Stimulated activated CD4-positive, alpha-beta T cell treated with anti-CD3 and anti-CD28 coated beads, Interleukin-15, amount 100 ng/mL, for 1 hour (primary cell): ENCODE measurements at regions not wholly inside any gene's neighbourhood (a gene's known extent, or its start where the extent isn't known, plus 50 kb on each side); places are given as distances from the start of the nearest gene placed in this dataset.
"Not testable (repeated sequence)": the region's sequence is repeated elsewhere in the genome, so short reads cannot be mapped to it uniquely, and the experiment has no call there.

Experiments
- DNase-seq, 2 donors: peaks; one replicate each; pipeline ENCODE4 v3.0.0-alpha.2; 2020; ENCODE audit warnings: low read depth in 1 of 2, low spot score in 1 of 2

DNA sequence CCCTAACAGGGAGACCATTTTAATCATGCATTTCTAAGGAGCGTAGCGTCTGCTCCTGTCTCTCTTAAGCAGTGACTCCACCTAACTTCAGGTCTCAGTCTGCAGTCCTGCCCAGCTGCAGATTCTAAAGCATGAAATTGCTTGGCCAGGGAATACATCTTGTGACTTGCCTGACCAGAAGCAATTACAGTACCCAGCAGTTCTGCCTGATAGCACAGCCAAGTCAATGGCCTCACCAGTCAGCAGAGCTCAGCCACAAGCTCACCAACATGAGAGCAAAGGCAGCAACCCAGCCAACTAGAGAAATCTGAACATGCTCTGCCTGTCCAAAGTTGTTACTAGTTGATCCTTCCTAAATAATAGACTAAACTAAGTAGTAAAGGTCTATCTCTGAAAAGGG lies 2011.9 kb upstream of the PCDH10 start:
- DNase-seq = no peak

DNA sequence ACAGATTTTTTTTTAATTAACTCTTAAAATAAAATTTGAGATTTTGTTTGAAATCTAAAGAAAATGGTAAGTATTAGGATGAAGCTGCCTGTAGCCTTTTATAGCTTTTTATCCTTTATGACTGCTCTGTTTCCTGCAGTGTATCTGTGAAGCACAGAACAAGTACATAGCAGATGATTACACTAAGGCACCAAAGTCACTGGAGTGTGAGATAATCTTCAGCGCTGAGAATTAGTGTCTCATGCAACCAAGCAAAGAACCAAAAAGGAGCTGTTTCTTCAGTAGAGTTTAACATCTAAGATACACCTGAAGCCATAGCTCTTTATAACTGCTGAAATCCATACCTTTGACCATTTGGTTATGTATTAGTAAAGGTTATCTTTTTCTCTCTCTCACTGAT lies 1989.8 kb upstream of the PCDH10 start:
- no peak for DNase-seq

DNA sequence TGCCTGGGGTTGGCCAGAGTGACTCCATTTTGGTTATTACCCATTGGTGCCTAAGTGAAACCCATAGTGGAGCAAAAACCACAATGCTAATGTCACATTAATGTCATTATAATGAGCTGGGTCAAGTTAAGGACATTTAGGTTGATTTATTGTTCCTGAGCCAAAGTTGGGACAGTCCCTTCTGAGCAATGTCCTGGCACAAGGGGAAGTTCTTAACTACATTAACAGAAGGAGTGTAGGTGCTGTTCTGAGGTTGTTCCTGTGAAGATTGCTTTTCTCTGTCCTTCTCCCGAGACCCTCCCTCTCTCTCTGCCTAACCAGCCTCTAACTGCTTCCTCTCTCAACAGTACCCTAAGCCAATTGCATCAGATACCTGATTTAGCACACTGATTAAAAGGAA lies 1956.8 kb upstream of the PCDH10 start:
- no peak for DNase-seq

DNA sequence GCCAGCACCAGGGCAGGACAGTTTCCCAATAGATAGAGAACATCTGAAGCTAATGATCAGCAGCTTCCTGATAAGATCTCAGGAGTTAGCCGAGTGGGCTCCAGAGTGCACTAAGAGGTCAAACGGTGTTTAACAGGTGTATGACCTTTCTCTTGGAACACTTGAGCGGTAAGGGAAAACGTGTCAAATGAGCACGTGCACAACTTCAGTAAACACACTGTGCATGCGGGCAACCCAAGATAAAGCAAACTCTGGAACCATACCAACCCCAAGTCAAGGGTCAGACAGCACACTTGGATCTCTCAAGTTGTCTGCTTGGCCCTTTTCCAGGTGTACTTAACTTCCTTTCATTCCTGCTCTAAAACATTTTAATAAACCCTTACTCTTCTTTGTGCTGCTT lies 1941.5 kb upstream of the PCDH10 start:
- DNase-seq = no peak

DNA sequence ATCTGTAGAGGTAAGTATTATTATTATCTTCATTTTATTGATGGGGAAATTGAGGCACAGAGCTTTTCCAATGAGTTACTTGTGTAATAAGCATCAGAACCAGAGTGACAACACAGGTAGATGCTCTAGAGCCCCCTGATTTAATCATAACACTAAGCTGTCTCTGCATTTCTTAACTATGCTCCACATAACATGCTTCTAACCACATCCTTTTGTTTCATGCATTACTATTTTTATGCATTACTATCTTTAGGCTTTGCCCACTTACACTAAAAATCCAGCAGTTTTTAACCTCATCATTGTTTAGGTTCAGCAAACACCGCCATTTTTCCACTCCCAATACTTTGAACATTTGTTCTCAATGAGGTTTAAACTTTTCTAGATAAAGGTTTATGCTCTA lies 1900.8 kb upstream of the PCDH10 start:
- no peak for DNase-seq

DNA sequence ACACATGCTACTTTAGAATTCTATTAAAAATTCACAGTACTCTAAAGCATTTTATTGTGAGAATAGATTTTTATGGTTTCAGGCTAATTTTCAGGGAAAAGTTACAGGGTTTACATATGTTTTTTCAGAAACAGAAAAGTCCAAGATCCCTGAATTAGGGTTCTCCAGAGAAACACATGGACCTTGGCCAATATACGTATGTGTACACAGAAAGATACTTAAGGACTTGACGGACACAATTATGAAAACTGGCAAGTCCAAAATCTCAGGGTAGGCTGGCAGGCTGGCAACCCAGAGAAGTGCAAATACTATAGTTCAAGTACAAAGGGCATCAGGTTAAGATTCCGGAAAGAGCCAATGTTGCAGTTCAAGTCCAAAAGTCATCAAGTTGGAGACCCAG lies 1897.8 kb upstream of the PCDH10 start:
- no peak for DNase-seq

DNA sequence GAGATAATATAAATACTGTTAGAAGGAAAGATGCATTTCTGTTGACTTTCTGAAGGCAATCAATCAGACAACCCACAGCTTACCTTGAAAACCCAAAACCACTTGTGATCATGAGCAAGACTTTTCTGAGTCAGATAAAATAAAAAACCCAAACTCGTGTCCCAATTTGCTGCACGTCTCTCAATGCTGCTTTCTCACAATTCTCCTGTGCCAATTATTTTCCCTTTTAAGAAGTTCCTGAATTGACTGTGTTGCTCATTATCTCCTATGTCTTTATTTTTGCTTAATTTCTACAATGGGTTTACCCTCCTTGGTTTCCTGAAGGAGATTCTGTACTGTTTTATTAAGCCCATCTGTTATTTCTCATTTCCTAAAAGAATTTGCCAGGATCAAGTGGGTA lies 1891.9 kb upstream of the PCDH10 start:
- DNase-seq = no peak

DNA sequence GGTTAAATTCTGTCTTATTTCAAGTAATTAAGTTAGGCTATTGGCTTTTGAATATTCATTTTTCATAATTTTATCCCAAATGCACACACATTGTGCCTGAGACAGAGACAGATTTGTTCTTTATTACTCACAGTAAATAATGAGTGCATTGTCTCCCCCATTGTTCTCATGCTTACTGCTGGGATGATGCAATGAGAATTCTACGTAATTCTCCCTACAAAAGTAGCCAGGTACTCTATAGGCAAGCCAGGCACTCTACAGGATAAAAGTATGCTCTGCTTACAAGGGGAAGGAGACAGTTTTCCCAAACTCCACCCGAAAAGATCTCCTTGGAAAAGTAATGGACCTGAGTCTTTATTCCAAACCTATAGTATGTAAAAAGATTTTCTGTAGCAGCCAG lies 1890.7 kb upstream of the PCDH10 start:
- DNase-seq = no peak

DNA sequence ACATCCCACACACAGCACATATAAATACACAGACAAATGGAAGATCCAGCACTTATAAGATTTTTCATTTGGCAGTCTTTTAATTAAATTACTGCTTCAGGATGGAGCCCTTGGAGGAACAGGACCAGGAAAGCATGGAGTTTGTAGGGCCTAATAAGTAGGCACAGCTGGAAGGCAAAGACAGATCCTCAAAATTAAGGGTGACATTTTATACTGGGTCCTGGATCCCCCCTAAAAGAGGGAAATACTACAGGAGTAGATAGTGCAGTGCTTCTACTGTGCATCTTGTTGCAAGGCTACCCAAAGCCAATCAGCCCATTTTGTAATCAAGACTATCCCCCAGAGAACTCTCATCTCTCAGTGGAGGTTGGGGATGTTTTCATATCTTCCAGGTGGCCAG lies 1860.7 kb upstream of the PCDH10 start:
- no peak for DNase-seq

DNA sequence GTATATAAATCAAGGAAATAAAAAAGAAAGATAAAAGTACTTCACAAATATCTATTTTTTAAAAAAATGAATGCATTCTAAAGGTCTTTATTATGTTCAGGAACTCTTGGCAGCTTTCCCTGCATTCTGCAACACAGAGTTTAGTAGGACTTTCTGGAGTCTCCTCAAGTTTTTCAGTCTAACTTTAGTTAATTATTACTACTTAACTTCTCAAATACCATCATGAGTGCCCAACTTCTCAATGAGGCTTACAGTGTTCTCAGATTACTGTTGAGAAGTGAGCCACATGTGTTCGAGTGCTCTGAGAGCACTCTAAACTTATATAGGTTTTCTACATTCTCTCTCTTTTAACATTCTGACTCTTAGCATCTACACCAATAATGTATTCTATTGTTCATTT lies 1852.9 kb upstream of the PCDH10 start:
- DNase-seq = no peak

DNA sequence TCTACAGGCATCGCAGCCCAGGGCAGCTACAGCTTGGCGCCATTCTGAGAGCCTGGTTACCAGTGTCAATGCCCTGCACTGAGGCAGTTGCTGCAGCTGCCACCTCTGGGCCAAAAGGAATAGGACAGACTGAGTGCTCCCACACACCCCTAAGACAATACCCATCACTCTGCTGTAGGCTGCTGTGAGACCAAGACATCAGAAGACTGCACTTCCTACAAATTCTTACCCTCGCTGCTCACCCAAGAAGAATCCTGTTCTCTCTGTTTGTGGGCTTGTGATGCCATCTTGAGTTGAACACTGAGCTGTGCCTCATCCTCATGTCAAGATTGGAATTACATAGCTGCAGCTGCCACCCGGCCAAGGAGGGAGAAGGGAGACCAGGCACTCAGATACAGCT lies 1847.0 kb upstream of the PCDH10 start:
- DNase-seq = no peak

DNA sequence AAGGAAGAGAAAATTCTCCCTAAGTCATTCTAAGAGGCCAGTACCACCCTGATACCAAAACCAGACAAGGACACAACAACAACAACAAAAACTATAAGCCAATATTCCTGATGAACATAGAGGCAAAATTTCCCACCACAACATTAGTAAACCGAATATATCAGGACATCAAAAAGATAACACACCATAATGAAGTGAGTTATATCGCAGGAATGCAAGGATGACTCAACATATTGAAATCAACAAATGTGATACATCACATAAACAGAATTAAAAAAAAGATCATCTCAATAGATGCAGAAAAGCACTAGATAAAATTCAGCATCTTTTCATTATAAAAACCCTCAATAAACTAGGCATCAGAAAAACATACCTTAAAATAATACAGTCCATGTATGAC lies 1844.4 kb upstream of the PCDH10 start:
- no peak for DNase-seq

DNA sequence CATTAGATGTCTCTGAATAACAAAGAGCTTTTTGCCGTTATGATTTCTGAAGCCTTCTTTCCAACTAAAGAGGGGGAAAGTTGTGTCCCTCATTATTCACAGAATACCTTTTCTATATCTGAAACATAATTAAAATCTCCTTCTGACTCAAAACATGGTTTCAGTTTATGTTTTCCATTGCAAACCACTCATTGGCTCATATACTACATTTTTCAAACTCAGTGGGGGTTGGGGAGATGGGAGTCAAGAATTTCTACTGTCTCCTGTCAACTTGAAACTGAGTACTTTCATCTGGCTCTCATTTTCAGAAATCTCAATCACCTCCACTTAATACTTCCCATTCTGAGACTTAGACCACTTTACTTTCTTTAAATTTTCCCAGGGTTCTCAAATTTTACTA lies 1839.5 kb upstream of the PCDH10 start:
- no peak for DNase-seq

DNA sequence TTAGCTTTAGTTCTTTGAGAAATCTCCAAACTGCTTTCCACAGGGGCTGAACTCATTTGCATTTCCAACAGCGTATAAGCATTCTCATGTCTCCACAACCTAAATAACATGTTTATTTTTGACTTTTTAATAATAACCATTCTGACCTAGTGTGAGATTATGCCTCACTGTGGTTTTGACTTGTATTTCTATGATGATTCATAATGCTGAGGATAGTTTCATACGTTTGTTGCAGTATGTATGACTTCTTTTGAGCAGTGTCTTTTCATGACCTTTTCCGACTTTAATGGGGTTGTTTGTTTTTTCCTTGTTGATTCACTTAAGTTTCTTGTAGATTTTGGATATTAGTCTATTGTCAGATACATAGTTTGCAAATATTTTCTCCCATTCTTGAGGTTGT lies 1833.0 kb upstream of the PCDH10 start:
- DNase-seq = no peak

DNA sequence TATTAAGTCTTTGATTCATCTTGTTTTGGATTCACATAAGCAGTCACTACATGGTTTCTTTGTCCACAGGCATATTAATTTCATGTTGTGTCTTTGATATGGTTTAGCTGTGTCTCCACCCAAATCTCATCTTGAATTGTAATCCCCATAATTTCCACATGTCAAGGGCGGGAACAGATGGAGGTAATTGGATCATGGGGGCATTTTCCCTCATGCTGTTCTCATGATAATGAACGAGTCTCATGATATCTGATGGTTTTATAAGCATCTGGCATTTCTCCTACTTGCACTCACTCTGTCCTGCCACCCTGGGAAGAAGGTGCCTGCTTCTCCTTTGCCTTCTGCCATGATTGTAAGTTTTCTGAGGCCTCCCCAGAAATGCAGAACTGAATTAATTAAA lies 1811.2 kb upstream of the PCDH10 start:
- no peak for DNase-seq

DNA sequence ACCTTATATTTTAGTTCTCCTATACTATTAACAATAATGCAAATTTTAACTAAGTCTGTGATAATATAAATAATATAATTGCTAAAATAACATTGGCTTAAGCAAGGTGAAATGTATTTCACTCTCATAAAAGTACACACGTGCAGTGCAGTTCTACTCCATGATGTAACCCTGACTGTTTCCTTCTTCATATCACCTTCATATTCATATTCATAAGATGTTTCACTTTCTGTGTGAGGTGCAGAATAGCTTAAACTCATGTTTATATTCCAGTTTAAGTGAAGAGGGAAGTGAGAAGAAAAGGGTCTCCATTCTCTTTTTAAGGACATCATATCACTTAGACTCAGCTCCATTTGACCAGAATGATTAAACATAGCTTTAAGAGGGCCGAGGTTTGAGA lies 1810.0 kb upstream of the PCDH10 start:
- DNase-seq = no peak

DNA sequence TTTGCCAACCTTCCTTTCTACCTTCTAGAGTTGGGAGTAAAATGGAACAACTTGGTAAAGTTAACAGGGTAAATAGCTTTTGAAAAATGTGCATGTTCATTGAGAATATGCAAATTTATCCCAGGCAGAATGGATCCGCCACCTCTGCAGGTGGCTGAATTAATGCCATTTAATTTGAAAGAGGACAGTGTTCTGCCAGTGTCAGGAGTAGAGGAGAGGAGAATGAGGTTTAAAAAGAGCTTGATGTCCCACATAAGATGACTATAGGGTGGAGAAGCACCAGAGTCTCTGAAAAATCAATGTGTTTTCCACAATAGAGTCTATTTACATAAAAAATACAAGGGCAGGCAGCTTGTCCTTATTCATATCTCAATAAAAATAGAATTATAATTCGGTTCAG lies 1804.3 kb upstream of the PCDH10 start:
- no peak for DNase-seq

DNA sequence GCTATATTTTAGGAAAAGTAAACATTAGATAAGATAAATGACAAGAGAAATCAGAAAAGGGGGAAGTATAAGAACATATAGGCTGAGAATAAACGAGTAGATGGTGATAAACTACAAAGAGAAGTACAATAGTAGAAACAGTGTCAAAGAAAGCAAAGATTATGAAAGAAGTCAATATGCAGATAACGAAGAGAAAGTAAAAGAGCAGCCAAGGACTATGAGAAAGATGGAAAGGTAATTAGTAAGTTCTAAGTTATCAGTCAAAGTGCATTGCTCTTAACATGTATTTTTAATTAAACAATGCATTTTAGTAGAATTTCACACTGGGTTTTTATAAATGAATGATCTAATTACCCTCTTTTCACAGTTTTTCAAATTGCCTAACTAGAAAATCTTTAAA lies 1801.3 kb upstream of the PCDH10 start:
- no peak for DNase-seq

DNA sequence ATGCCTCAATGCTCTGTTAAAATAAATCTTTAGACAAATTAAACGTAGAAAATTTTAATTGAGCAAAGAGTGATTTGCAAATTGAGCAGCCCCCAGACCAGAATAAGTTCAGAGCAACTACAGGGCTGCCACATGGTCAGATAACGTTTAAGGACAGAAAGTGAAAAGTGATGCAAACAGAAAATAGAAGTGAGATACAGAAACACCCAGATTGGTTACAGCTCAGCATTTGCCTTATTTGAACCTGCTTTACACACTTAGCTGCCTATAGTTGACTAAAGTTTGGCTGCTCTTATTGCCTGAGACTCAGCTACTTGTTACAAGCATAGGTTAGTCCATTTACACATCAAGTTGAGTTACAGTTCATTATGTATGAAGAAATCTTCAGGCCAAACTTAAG lies 1800.8 kb upstream of the PCDH10 start:
- DNase-seq = no peak

DNA sequence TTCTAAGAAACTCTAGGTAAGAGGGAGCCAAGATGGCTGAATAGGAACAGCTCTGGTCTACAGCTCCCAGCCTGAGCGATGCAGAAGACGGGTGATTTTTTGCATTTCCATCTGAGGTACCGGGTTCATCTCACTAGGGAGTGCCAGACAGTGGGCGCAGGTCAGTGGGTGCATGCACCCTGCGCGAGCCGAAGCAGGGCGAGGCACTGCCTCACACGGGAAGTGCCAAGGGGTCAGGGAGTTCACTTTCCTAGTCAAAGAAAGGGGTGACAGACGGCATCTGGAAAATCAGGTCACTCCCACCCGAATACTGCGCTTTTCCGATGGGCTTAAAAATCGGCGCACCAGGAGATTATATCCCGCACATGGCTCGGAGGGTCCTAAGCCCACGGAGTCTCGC lies 1796.7 kb upstream of the PCDH10 start:
- DNase-seq = not testable (repeated sequence)

DNA sequence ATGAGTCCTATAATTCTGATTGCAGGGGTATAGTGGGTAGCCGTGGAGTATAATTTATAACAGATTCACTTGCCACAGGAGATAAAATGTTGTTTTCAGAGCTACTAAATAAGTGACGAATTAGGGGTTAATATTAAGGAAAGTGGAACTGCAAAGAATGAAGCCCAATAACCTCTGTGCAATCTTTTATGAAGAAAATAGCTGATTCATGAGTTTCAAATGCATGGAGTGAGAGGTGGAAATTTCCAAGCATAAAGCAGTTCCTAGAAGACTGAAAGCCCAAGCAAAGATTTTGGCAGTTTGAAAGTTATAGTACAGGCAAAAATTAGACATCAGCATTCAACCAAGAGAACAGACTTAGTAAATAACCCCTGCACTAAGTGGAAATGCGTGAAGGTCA lies 1782.4 kb upstream of the PCDH10 start:
- no peak for DNase-seq

DNA sequence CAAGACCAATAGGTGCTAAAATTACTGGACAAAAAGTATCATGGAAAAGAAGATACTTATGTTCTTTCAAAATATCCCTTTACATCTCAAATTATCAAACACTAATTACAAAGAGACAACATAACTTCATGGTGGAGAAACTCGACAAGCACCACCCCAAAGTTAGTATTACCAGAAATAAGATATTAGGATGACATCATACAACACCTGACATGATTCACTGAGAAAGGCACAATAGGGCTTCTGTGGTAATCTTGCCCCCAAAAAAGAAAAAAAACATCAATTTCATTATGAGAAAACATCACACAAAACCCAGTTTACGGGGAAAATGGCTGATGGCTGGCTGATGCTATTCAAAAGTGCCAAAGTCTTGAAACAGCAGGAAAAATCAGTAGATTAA lies 1781.7 kb upstream of the PCDH10 start:
- DNase-seq = no peak

DNA sequence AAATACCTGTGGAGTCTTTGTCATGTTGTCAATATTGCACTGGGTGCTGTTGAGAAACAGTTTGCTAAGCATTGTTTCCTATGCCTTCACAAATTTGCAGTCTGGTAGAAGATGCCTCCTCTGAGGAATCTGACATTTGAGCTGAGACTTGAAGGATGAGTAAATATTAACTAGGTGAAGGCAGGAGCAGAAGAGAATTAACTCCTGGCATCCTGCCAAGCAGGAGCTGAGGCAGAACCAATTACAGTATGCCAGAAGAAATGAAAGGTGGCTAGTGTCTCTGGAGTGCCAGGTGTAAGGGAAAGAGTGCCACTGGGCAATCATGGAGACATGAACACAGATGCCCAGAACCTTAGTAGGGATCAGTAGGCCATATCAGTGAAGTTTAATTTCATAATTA lies 1778.2 kb upstream of the PCDH10 start:
- DNase-seq = no peak

DNA sequence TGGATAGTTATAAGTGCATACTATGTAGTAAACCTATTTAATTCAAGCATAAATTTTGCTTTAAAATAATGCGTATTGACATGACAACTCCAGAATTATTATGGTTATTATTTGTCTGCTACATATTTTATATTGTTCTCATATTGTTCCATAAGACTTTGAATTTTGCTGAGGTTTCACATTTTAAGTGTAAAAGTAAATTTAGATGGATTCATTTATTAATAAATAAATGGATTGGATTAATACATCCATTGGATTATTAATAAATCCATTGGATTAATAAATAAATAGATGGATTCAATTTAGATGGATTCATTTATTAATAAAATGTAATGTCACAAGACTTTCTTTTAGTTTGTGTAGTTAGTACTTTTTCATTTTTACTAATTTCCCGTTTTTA lies 1768.0 kb upstream of the PCDH10 start:
- no peak for DNase-seq
